GM23248 (cell line): ENCODE measurements at regions not wholly inside any gene's neighbourhood (a gene's known extent, or its start where the extent isn't known, plus 50 kb on each side); places are given as distances from the start of the nearest gene placed in this dataset.

ENCODE experiments used
- EZH2 ChIP-seq: fragments of 200-600 bp; sonication (generic); IDR thresholded peaks from 2 replicates; pipeline ENCODE4 v1.6.1; 2018; ENCODE audit warnings: antibody characterized with exemption, mild to moderate bottlenecking; ENCODE audit not compliant: insufficient read depth, poor library complexity, severe bottlenecking
- EZH2phosphoT487 ChIP-seq: fragments of 200-600 bp; sonication (generic); IDR thresholded peaks from 2 replicates; pipeline ENCODE4 v1.6.1; 2018; ENCODE audit warnings: antibody characterized with exemption, moderate library complexity, mild to moderate bottlenecking, low read depth; ENCODE audit not compliant: insufficient read depth

- TF ChIP-seq EZH2 (no peak), EZH2phosphoT487 (no peak)
Measured at GRCh38 chr20:58098571-58098970, 129.9 kb downstream of the ANKRD60 start.
